GM20000 (cell line): ENCODE measurements at regions not wholly inside any gene's neighbourhood (a gene's known extent, or its start where the extent isn't known, plus 50 kb on each side); places are given as distances from the start of the nearest gene placed in this dataset.
"Not testable (repeated sequence)": the region's sequence is repeated elsewhere in the genome, so short reads cannot be mapped to it uniquely, and the experiment has no call there.

Source experiments
- DNase-seq: peaks from one replicate; pipeline ENCODE4 v3.0.0; 2012; ENCODE audit warnings: low spot score
- TF ChIP-seq, protein P1 (sequence below): IDR thresholded peaks from 2 replicates; pipeline ENCODE4 v1.5.1; 2012; ENCODE audit warnings: mild to moderate bottlenecking, control low read depth; ENCODE audit errors: extremely low read depth, missing control alignments

DNA sequence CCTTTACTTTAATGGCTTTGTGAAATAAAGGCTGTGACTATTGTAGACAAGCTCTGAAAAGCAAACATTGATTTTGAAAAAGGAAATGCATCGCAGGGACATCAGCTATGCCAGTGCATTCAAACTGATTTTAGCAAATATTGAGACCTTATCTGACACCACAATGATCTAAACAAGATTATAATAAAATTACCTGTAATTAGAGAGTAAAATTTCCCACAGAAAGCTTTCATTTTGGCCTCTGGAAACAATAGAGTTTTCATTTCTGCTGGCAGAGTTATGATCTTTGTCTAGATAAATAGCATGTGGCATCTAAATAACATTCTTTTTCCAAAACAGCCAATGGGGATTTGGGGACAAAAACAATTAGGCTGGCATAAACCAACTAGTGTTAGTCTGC, 650.4 kb upstream of the PRMT6 start:
- no peak for DNase-seq
- TF ChIP-seq, protein P1, sequence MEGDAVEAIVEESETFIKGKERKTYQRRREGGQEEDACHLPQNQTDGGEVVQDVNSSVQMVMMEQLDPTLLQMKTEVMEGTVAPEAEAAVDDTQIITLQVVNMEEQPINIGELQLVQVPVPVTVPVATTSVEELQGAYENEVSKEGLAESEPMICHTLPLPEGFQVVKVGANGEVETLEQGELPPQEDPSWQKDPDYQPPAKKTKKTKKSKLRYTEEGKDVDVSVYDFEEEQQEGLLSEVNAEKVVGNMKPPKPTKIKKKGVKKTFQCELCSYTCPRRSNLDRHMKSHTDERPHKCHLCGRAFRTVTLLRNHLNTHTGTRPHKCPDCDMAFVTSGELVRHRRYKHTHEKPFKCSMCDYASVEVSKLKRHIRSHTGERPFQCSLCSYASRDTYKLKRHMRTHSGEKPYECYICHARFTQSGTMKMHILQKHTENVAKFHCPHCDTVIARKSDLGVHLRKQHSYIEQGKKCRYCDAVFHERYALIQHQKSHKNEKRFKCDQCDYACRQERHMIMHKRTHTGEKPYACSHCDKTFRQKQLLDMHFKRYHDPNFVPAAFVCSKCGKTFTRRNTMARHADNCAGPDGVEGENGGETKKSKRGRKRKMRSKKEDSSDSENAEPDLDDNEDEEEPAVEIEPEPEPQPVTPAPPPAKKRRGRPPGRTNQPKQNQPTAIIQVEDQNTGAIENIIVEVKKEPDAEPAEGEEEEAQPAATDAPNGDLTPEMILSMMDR: no peak

DNA sequence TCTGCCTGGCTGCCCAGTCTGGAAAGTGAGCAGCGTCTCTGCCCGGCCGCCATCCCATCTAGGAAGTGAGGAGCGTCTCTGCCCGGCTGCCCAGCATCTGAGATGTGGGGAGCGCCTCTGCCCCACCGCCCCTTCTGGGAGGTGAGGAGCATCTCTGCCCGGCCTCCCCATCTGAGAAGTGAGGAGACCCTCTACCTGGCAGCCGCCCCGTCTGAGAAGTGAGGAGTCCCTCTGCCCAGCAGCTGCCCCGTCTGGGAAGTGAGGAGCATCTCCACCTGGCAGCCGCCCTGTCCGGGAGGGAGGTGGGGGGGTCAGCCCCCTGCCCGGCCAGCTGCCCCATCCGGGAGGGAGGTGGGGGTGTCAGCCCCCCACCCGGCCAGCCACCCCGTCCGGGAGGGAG, 644.2 kb upstream of the PRMT6 start:
- DNase-seq: not testable (repeated sequence)

DNA sequence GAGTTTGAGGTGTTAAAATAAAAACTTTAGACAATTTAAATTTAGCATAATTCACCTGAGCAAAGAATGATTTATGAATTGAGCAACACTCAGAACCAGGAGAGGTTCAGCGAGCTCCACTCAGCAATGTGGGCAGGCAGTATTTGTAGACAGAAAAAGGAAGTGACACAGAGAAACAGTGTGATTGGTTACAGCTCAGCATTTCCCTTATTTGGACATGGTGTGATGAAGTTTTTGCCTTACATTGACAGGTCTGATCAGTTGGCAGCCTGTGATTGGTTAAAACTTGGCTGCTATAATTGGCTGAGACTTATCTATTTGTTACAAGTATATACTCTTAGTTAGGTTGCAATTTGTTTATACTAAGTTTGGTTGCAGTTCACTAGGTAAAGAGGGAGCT, 621.2 kb upstream of the PRMT6 start:
- DNase-seq: no peak
- TF ChIP-seq, protein P1: no peak

DNA sequence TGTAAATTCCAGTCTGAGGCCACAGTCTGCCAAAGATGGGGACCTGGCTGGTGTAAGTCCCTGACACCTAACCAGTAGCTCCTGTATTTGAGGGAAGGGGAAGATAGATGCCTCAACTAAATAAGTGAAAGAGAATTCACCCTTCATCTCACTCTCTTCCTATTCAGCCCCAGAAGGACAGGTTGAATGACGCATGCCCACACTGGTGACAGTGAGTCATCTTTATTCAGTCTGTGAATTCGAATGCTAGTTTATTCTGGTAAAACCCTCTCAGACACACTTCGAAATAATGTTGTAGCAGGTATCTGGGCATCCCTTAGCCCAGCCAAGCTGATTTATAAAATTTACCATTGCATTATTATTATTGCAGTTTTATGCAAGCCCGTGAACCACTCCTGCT, 617.0 kb upstream of the PRMT6 start:
- TF ChIP-seq, protein P1: no peak

DNA sequence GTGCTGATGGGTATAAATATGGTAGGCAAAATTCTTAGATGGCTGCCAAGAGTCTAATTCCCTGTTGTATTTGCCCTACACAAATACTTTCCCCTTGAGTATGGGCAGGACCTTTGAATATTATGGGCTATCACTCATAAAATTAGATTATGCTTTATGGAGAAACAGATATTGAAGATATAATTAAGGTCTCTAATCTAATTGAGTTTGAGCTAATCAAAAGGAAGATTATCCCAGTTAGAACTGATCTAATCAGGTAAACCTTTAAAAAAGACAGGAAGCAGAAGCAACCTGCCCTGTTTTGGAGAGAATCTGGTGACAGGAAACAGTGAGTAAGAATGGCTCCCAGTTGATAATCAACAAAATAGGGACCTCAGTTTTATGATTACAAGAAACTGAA, 609.0 kb upstream of the PRMT6 start:
- TF ChIP-seq, protein P1: no peak
- DNase-seq: no peak

More for the DNA sequence above, 617.0 kb upstream of the PRMT6 start:
- no peak for DNase-seq

DNA sequence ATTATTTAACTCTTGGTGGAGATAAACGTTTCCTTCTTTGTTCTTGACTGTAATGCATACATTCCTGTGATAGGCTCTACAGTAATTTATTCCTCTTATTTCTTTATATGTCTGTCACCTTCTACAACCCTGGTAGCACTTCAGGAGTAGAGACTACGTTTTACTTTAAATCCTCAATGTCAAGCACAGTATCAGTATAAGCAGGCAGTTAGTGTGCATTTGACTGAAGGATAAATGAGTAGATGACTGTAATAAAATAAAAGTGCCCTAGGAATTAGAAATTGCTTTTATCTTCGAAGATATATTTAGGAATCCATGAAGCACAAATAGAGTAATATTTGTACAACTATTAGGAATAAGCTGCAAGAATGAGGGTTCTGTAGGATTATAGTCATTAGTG, 599.6 kb upstream of the PRMT6 start:
- DNase-seq: no peak
- TF ChIP-seq, protein P1: no peak

DNA sequence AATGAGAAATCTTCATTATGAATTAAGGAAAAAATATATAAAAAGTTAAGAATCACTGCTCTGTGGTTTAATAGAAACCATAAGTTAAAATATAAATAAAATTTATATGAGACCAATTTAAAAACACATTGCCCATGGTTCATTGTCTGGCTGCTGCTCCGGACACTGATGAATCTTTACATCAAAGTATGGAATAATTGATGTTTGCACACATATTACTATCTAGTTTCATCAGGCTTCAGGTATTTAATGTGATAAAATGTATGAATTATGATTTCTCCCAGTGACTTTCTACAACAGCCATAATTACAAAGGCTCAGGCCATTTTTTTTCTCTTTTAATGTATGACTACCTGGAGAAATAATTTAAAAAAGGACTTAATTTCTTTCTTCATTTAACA, 599.1 kb upstream of the PRMT6 start:
- TF ChIP-seq, protein P1: no peak
- DNase-seq: no peak

DNA sequence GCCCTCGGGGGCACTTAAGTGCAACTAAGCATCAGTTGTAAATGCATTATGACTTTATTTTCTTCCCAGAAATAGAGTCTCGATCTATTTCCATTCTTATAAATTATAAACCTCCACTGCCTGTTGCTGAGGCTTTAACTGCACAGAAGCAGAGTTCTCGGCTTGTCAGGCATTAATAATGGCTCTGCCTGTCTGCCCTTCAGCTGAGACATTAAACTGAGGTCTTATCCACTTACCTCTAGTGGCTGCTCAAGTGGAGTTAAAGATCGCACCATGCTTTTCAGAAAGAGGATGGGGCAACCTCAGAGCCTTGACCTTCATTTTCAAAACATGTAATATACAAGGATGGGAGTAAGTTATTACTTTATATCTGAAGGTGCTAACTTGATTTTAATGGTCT, 597.6 kb upstream of the PRMT6 start:
- TF ChIP-seq, protein P1: no peak
- DNase-seq: no peak
